Fibroblast of skin of left quadriceps (primary cell): ENCODE measurements at regions not wholly inside any gene's neighbourhood (a gene's known extent, or its start where the extent isn't known, plus 50 kb on each side); places are given as distances from the start of the nearest gene placed in this dataset.

ENCODE experiments used
- DNase-seq, 2 experiments: peaks; one replicate each; pipeline ENCODE4 v3.0.0-alpha.2; 2013; ENCODE audit warnings: low read depth in 2 of 2

DNA sequence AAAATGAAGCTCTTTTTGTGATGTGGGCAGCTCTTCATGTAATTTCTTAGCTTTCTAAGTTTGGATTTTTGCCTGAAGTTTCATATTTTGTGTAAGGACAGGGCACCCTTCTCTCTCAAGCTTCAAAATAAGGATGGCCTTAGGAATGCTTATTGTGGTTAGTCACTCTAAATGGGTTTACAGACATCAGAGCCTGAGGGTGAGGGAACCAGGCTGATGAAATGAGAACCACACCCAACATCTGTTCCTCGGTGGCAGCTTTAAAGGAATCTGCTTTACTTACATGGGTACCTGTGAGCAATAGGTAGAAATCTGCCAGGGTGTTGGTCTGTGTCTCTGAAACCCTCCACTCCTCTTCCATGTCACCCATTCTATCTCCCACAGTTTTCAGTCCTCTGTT lies 174.3 kb downstream of the EMX2 start:
- no peak for DNase-seq

DNA sequence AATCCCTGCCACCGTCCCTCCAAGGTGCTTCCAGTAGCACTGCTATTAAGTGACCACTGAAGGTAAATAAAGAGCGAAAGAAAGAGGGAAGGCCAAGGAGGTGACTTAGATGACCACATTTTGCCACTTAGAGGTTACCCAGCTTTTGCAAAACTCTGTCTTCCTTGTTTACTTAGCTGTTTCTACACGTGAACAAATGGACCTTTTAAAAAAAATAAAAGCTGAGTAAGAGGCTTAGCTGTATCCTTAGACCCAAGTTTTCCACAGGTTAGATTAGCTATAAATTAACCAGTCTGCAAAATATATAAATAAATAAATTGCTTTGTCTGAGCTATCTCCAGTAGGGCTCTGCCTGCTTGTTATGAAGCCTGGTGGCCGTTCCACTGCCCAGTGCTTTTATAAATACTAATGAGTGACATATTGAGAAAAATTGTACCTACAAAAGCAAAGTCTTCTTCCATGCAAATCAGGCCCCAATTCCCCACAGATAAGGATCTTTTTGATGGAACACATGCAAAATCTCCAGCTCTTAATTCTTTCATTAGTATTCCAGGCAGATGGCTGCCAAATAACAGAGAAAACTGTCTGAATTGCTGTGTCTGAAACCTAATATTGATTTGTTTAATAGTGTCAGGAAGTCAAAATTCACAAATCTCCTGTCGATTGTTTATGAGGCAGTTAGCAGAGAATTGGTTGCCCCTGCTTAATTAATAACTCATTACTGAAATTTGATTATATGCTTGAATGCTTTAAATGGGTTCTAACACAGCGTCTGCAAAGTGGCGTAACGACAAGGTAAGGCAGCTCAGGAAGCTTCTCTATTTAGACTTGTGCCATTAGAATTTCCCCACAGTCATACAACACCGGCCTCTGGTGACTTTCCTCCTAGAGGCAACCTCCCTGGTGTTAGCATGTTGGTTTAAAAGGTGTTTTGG lies 176.7 kb downstream of the EMX2 start:
- DNase-seq, result no peak

DNA sequence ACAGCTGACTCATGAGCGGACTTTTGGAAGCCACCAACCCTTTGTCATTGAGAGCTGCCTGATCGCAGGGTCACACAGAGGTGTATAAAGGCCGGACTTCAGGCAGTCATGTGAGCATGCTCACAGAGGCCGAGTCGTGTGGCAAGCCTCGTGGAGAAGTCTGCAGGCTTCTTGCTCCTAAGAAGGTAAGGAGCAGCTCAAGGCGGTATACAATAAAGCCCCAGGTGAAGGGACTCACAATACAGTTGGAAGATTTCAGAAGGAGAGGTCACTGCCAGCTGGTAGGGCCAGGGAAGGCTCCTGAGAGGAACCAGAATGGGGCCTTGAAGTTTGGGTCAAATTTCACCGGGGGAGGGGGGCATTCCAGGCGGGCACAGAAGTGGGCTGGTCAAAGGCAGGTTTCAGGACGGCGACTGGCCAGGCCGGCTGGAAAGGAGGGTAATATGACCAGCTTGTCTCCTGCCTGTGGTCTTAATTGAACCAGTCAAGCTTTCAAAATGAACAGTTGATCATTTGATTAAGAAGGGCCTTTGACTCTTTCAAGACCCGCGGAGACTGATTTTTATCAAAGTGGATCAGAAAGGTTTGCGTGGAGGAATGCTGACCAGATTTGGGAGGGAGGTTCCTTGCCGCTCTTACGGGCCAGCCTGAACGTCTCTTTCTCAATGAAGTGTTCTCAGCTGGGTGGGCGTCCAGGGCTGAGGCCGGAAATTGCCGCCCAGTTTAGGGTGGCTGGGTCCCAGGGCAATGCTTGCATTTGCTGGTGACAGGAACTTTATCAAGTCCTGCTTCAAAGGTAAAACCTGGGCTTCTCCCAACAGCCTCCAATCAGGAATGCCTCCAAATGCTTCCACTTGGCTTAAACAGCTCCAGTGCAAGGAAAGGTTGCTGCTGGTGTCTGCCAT lies 178.6 kb downstream of the EMX2 start:
- no peak for DNase-seq

DNA sequence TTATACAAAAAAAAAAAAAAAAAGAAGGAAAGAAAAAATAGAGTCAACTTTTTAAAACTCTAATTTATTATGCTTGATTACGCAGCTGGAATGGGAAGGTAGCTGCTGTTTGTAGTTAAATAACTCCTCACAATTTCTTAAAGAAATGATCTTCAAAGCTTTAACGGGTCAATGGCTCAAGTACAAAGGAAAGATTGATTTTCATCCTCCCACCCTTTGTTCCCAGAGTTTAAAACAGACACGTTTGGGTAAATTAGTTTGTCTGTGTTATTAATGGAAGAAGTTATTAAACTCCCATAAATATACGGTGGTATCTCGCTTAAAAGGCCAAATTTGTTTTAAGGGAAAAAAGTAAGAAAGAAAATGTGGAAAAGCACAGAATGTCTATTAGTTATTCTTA lies 179.3 kb downstream of the EMX2 start:
- no peak for DNase-seq

DNA sequence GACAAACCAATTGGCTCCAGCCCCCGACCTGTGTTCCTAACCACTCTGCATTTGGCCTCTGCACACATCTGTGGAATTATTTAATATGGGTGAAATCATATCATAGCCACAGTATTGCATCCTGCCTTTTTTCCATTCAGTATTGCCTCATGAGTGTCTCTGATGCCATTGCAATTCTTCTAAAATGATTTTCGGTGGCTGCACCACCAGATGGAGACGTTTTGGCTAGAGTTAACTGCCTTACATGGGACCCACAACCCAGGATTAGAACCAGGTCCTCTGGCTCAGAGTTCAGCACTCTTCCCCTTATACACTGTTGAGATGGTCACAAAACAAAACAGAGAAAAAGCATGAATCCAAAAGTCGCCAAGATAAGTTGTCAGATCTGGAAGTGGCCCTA lies 180.8 kb downstream of the EMX2 start:
- DNase-seq, result no peak

DNA sequence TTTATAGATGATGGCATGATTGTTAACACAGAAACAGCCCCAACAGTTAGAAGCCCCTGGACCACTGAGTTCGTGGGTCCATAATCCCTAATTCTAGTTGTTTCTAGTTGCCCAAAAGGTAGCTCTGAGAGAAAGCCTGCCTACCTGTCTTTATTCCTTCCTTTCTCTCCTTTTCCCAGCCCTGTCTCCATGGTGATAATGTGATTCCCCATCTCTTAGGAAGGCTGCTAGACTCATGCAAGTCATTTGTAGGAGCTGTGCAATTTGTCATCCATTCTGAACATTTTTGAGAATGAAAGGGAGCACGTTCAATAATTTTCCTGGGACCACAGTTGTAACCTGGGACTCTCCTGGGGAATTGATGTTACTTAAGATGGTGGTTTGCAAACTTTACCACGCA lies 183.4 kb downstream of the EMX2 start:
- DNase-seq, result no peak

DNA sequence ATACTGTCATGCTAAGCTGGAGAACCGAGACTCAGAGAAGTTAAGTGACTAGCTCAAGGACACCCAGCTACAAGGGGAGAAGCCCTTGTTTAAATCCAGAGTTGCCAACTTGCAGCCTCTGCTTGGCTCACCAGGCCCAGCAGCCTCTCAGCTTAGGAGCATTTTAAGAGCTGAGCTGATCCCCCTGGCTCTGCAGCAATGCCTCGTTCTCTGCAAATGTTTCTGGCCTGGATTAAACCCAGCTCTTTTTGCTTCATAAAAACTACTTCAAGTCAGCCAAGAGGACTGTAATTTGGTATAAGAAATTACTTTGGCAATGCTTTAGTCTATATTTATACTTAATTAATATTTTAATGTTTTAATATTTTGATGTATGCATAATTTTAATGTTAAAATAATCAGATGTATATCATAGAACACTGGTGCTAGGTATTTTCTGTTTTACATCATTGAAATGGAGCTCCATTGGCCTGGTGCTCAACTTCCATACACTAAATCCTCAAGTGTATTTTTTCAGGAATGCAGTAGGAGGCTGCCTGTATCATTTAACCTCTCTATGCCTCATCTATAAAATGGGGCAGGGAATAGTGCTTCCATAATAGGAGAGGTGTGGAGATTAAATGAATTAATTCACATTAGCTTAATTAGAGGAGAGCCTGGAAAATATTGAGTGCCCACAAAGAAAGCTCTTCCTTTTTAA lies 184.2 kb downstream of the EMX2 start:
- DNase-seq, result no peak

DNA sequence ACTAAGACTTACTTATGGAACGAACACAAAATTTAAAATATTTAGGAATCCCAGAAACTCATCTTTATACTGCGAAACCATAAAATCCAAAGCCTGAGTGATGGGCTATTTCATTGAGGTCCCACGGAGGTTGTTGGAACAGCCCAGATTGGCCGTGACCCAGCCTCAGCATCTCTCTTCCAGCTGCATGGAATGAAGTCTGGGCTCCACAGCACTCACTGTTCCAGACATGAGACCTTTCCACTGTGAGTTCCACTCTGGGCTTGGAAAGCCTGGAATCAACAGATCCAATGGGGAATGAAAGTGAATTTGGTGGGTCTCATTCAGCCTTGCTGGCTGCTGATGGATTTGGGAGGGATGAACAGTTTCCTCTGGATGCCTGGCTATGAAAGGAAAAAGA lies 184.9 kb downstream of the EMX2 start:
- no peak for DNase-seq

DNA sequence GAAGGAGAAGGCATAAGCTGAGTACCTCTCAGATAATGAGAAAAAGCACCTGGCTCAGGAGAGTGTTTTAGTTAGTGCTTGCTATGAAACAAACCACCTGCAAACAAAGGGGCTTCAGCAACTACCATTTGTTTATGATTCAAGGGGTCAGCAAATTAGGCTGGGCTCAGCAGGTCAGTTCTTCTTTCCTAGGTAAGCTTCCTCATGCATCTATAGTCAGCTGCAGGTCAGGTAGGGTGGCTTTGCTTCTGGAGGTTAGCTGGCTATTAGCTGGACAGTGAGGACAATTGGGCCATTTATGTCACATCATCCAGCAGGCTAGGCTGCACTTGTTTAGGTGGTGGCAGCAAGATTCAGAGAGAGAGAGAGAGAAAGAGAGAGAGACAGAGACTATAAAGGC lies 185.5 kb downstream of the EMX2 start:
- DNase-seq, result no peak

DNA sequence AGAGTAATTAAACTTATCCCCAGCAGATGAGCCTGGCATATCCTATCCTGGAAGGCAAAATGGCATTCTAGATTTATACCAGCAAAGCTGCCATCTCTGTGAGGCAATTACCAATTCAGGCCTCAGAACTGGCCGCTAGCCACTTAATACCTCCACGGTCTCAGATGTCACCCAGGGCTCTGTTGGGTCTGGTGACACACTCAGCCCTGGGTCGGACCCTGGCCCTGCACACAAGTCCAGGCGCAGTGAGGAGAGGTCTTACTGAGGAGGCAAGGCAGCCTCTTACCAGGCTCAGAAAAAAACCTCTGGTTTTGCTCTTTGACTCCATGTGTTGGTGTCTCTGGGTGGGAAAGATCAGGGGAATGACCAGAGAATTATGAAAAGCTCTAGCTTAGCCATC lies 186.6 kb downstream of the EMX2 start:
- DNase-seq, result no peak

DNA sequence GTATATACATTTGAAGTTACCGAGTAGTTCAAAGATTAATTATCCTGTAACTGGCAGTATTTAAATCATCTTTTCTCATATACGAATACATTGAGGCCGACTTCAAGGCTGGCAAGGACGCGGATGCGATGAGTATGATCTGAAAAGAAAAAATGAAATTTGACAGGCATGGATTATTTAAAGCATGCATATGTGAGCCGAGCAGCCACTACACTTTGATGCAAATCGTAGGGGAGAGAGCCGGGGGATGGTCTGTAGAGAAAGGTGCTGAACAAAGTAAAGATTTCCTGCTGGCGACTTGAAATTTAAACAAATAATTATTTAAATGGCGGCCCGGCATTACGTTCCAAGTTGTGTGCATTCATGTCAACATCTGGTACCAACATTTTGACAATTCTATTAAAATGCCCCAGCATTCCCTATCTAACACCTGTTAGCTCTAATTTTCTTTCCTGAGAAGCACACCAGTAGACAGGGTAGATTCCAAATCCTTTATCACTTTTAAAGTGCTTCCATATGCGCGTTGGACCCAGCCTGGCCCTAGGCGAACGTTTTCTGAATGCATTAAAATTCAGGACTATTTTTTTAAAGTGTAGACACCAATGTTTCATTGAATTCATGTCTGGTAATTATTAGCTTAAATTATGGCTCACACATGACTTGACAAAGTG lies 188.7 kb downstream of the EMX2 start:
- no peak for DNase-seq

DNA sequence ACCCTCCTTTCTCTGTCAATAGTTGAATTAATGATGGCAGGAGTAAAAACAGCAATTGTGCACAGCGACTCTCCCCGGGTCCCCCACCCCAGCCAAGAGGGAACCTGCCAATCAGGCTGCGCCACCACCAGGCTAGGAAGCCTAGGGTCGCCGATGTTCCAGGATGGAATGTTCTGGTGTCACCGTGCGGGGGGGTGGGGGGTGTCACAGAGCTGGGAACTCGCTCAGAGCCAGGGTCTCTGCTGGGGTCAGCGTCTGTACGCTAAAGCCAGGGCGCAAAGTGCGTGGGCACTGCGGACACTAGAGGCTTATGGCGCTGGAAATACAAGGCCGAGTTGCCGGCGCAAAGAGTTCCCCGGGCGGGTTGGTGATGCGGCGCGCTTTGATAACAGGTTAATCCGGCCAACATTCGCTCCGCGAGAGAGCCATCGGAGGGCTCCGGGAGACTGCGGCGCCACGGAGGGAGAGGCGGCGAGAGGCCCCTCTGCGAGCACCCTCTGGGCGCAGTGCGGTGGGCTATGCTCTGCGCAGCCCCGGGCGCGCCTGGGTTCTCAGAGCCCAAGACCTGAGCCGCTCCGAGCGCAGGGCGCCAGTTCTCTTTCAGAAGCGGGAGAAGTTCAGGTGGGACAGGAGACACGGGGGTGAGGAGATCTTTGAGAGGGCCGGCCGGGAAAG lies 192.3 kb downstream of the EMX2 start:
- DNase-seq, result no peak

DNA sequence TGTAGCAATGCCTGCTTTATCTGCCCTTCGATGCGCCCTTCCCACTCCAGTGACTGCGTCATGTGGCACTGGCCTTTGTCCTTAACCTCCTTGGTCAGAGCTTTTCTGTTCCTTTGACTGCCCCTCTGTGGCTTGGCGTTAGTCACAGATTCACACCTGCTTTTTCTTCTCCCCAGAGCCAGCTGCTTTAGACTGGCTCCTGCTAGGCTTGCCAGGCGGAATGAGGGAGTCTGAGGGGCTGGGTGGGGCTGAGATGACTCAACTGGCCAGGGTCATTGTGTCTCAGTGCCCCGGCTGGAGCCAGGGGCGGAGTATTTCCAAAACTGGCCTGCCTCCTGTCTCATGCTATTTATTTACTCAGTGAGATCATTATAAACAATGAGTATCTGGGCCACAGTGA lies 194.1 kb downstream of the EMX2 start:
- no peak for DNase-seq

DNA sequence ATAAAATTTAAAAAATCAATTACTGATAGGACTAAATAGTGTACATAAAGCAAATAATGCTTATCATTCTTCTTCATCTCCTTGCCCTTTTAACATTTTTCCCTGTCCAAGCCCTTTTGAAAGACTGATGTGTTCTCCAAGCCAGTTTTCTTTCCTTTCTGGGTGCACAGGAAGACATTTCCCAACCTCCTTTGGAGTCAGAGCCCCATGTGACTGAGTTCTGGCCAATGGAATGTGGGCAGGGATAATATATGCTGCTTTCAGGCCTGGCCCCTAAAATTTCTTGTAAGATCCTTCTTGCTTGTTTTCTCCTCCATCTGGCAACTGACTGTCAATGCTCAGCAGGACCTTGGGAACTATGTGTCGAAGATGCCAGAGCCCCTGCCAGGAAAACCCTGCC lies 197.5 kb downstream of the EMX2 start:
- DNase-seq, result no peak

DNA sequence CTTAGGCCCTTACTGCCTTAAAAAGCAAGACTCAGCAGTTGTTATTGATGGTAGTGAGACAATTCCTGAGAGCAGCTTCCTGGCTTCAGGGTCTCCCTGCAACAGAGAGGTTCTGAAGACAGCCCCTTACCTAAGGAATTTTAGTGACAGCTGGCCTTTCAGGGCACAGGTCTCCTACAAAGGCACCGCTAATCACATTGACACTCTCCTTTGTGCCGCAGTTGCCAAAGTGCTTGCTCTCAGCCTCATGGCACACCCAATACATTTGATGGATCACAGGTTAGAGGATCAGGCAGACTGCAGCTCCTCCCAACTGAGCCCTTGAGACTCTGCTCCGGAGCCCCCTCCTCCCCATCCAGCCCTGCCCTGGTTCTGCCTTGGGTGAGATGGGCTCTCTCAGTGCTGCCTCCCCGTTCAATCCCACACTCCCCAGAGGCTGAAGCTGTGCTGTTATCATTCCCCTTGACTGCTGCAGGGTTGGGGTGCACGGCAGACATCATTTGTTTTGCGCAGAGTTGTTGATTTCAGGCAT lies 198.2 kb downstream of the EMX2 start:
- DNase-seq, result no peak

DNA sequence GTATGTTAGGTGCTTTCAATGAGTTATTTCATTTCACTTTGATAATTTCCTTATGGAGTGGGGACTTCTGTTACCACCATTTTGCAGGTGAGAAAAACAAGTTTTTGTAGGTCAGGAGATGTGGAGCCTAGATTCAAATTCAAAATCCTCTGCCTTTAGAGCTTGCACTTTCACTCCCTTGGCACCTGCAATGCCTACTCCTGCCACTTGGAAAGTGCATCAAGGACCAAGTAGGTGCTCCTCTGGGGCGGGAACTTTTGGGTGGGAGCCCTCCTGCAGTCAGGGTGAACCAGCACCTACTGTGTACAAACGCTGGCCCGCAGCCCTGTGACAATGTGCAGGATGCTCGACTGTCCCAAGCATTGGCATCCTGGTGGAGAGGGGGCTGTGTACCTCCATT lies 199.0 kb downstream of the EMX2 start:
- DNase-seq, result no peak

DNA sequence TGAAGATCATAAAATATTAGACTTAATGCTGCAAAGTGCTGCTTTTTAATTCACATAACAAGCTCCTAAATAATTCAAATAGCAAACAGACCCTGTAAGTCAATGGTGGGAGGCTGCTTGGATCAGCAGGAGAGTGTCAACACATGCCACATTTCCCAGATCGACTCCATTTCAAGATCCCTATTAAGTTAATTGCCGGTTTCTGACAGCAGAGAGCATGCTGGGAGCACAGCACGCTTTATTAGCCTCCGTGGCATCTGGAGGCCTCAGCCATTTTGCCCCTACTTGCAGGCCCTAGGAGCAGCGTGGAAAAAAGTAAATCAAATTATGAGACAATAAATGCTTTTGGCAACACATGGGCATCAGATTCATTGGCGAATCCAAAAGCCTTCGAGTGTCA lies 201.0 kb downstream of the EMX2 start:
- no peak for DNase-seq

DNA sequence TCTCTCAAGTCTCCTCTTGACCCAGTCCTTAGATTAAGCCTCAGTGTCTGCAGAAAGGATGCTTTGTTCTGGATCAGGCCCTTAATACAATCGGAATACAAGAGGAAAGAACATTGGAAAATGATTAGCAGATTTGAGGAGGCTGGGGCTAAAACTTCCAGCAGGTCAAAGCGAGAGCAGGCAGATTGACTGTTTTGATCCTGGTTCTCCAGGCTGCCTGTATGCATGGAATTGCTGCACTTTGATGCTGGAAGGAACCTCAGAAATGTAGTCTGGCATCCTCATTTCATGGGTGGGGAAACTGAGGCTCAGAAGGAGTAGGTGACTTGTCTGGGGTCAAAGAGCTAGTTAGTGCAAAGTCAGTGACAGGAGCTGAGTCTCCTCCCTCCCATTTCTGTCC lies 202.8 kb downstream of the EMX2 start:
- no peak for DNase-seq

DNA sequence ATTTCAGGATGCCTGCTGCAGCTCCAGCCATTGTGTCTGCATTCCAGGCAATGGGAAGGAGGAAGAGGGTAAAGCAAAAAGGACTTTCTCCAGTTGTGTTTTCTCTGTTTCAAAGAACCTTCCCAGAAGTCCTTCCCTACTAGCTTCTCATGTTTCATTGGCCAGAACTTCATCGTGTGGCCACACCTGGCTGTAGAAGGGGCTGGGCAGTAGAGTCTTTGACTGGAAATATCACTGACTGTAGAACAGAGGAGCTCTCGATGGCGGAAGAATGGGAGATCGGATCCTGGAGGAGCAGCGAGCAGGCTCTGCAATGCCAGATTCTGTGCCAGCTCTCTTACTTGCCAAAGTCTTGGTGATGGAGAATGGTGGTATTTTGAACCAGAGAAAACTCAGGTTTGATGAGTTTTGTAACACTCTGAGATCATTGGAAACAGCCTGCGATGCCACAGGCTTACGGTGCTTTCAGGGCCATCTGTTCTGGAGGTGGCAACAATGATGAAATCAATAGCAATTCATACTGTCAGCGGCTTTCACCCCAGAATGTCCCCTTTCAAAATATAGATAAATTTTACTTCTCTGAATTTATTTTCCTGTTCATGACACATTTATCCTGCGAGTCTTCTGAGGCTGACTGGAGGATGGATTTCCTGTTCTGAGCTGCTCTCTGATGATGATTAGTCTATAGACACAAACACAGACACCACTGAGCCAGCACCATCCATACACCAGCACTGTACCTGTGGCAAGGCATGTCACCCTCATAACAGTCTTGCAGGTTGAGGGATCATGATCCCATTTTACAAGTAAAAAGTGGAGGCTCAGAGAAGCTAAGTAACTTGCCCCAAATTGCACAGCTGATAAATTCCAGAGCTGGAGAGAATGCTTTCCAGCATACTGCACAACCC lies 204.2 kb downstream of the EMX2 start:
- DNase-seq, result no peak

DNA sequence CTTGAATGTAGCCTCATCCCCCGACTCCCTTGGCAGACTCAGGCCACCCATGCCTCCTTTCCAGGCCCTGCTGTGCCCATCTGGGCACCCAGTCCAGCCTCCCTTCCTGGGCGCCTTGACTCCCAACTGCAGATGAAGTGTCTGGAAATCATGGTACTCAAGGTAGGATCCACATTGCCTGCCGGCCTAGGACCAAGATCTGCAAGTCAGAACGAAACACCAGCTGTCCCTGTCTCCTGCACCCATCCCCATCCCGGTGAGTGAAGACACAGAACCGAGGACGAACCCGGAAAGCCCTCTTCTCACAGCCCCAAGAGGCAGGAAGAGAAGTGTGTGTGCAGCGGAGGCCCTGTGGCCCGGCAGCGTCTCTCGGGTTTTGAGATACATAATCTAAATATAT lies 205.1 kb downstream of the EMX2 start:
- no peak for DNase-seq
